GM21717 (cell line): ENCODE measurements at regions not wholly inside any gene's neighbourhood (a gene's known extent, or its start where the extent isn't known, plus 50 kb on each side); places are given as distances from the start of the nearest gene placed in this dataset.
"Not testable (repeated sequence)": the region's sequence is repeated elsewhere in the genome, so short reads cannot be mapped to it uniquely, and the experiment has no call there.

ENCODE experiments used
- ATAC-seq: cut with Tn5 transposase; IDR thresholded peaks from one replicate; pipeline ENCODE4 v1.9.1; 2021; ENCODE audit warnings: mild to moderate bottlenecking, moderate library complexity; ENCODE audit not compliant: unreplicated experiment

GRCh38 chr3:170814822-170815221 is 55.2 kb downstream of the RPL22L1 start:
- no peak for ATAC-seq

DNA sequence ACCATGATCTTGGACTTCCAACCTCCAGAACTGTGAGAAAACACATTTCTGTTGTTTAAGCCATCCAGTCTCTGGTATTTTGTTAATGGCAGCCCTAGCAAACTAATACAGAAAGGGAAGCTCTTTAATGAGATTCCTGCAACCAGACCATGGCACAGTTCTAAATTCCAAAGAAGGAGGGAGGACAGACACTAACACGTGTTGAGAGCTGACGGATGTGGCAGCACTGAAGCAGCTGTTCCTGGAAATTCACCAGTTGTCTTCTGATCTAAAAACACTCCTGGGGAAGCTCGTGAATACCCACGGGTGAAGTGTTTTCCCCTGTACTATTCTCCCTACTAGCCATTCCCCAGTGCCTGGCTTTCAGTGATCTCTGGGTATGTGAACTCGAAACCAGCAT is 56.7 kb downstream of the RPL22L1 start:
- no peak for ATAC-seq

GRCh38 chr3:170811928-170812591 is 57.9 kb downstream of the RPL22L1 start:
- ATAC-seq: no peak

- no peak for ATAC-seq
These were observed 58.5 kb downstream of the RPL22L1 start for GRCh38 chr3:170811515-170811914.

DNA sequence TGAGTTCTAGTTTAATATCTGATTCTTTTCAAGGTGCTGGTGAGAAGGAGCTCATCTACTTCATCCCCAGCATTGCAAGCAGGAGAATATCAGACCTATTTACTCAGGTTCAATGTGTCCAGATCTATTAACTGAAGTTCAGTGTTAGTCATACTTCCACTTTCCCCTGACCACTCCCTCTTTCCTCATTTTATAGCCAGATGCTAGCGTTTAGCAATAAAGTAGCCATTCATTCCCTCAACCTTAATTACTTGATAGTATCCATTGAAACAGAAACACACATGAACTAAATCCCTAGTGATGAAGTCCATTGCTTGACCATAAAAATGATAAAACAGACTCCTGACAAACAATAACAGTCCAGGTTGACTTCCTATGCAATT is 60.0 kb downstream of the RPL22L1 start:
- ATAC-seq: no peak

- no peak for ATAC-seq
These were observed 60.7 kb downstream of the RPL22L1 start for GRCh38 chr3:170809007-170809974.

- ATAC-seq: no peak
These were observed 62.0 kb downstream of the RPL22L1 start for GRCh38 chr3:170808041-170808440.

DNA sequence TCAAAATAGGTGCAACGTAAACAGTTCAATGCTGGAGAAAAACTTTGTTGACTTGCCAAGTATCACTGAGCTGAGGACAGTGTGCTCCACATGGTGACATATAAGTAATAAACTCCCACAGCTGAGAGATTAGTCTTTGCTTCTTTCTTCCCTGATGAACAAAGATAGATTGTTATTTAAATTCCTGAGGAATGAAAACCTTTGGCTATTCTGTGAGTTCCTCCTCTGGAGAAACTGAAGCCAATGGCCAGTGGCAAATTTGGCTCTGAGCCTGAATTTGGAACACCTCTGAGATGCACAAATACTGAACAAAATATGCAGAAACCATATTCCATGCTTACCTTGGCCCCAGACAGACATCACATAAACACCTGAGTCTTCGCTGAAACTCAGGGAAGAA is 63.3 kb downstream of the RPL22L1 start:
- ATAC-seq: no peak

GRCh38 chr3:170806141-170806540 is 63.9 kb downstream of the RPL22L1 start:
- ATAC-seq: no peak

DNA sequence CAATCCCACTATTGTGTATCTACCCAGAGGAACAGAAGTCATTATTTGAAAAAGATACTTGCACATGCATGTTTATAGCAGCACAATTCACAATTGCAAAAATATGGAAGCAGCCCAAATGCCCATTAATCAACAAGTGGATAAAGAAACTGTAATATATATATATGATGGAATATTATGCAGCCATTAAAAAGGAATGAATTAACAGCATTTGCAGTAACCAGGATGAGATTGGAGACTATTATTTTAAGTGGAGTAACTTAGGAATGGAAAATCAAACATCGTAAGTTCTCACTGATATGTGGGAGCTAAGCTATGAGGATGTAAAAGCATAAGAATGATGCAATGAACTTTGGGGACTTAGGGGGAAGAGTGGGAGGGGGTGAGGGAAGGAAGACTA is 64.7 kb downstream of the RPL22L1 start:
- ATAC-seq: not testable (repeated sequence)

GRCh38 chr3:170804634-170805033 is 65.4 kb downstream of the RPL22L1 start:
- not testable (repeated sequence) for ATAC-seq

- ATAC-seq: no peak
These were observed 65.9 kb downstream of the RPL22L1 start for GRCh38 chr3:170804078-170804477.

- no peak for ATAC-seq
These were observed 67.5 kb downstream of the RPL22L1 start for GRCh38 chr3:170802164-170803151.

DNA sequence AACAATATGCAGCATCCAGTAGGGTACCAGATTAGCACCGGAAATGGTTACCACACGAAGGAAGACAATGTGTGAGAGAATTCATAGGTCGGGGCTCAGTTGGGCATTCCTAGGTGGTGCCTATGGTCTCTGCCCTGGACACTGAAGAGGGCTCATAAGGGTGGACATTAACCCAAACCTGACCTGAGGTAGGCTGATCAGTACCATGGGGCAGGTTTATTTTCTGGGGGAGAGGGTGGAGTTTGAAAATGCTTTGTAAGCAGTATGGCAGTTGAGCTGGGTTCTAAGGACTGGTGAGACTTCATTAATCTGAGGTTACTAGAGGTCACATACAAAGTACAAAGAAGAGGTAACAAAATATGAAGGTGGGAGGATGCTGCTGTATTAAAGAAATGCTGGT is 68.4 kb downstream of the RPL22L1 start:
- no peak for ATAC-seq

GRCh38 chr3:170800275-170800674 is 69.7 kb downstream of the RPL22L1 start:
- ATAC-seq: not testable (repeated sequence)

- no peak for ATAC-seq
These were observed 71.0 kb downstream of the RPL22L1 start for GRCh38 chr3:170799009-170799408.

GRCh38 chr3:170797685-170798084 is 72.3 kb downstream of the RPL22L1 start:
- ATAC-seq: no peak

GRCh38 chr3:170792471-170792870 is 77.5 kb downstream of the RPL22L1 start:
- no peak for ATAC-seq

DNA sequence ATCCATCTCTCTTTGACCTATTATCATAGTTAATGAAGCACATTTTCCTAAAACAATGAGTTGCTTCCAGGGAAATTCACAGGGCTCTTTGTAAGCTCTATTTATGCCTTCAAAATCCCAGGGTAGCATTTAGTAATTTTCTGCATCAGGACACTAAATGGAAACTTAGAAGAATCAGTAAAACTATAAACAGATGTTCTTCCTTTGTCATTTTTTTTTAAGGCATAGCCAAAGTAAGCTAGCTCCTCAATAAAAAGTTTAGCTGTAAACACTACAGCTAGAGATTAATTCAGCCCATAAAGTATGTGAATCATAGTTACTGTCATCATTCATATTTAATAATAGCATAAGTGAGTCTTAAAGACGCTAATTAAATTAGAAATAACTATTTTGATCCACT is 79.3 kb downstream of the RPL22L1 start:
- no peak for ATAC-seq

DNA sequence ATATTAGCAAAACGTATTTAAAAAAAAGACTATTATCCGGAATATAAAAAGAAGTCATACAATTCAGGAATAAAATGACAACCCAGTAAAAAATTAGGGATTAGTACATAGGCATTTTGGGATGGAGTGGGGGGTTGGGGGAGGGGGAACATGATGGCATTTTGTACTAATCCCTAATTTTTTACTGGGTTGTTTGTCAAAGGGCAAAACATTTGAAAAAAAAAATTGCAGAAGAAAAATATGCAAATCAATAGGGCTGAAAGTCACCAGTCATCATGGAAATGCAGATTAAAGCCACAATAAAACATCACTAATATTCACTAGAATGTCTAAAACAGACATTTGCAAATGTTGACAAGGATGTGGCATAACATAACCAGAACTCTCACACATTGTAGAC is 82.5 kb downstream of the RPL22L1 start:
- ATAC-seq: no peak

GRCh38 chr3:170785454-170785853 is 84.5 kb downstream of the RPL22L1 start:
- no peak for ATAC-seq
